GM12865 (cell line): ENCODE measurements at regions not wholly inside any gene's neighbourhood (a gene's known extent, or its start where the extent isn't known, plus 50 kb on each side); places are given as distances from the start of the nearest gene placed in this dataset.
"Not testable (repeated sequence)": the region's sequence is repeated elsewhere in the genome, so short reads cannot be mapped to it uniquely, and the experiment has no call there.

Experiments
- DNase-seq: peaks from one replicate; pipeline ENCODE4 v3.0.0; 2010; ENCODE audit warnings: low read depth
- H3K4me3 ChIP-seq: 2 replicates; pipeline ENCODE4 v1.5.1; 2011; ENCODE audit warnings: mild to moderate bottlenecking, low read depth, low read length, control low read depth
- CTCF ChIP-seq: IDR thresholded peaks from 2 replicates; pipeline ENCODE4 v1.5.1; 2011; ENCODE audit warnings: low read length, control low read depth, low read depth, inconsistent platforms; ENCODE audit not compliant: insufficient read depth; ENCODE audit errors: missing control alignments

GRCh38 chr5:86463339-86463738 is 154.4 kb upstream of the COX7C start:
- H3K4me3 ChIP-seq = no peak overlapping the region
- DNase-seq = no peak
- TF ChIP-seq CTCF = no peak

- TF ChIP-seq CTCF = no peak
- H3K4me3 ChIP-seq = no peak overlapping the region
- no peak for DNase-seq
Observed at GRCh38 chr5:86465052-86465838, 152.5 kb upstream of the COX7C start.

- not testable (repeated sequence) for H3K4me3 ChIP-seq, DNase-seq
Observed at GRCh38 chr5:86466721-86467120, 151.0 kb upstream of the COX7C start.

- DNase-seq = no peak
- H3K4me3 ChIP-seq = no peak overlapping the region
- no peak for TF ChIP-seq CTCF
Observed at GRCh38 chr5:86482008-86482407, 135.7 kb upstream of the COX7C start.

- no peak for TF ChIP-seq CTCF
- DNase-seq = no peak
Observed at GRCh38 chr5:86493777-86494176, 124.0 kb upstream of the COX7C start.

GRCh38 chr5:86500947-86501346 is 116.8 kb upstream of the COX7C start:
- DNase-seq = no peak

More at GRCh38 chr5:86493777-86494176, 124.0 kb upstream of the COX7C start:
- H3K4me3 ChIP-seq = no peak overlapping the region

GRCh38 chr5:86507574-86507973 is 110.2 kb upstream of the COX7C start:
- no peak for TF ChIP-seq CTCF
- no peak for DNase-seq
- H3K4me3 ChIP-seq = no peak overlapping the region

More at GRCh38 chr5:86500947-86501346, 116.8 kb upstream of the COX7C start:
- no peak for TF ChIP-seq CTCF
- no peak overlapping the region for H3K4me3 ChIP-seq

GRCh38 chr5:86510330-86510915 is 107.3 kb upstream of the COX7C start:
- not testable (repeated sequence) for DNase-seq, H3K4me3 ChIP-seq
